ENCODE measurements at regions not wholly inside any gene's neighbourhood (a gene's known extent, or its start where the extent isn't known, plus 50 kb on each side); places are given as distances from the start of the nearest gene placed in this dataset.

DNA sequence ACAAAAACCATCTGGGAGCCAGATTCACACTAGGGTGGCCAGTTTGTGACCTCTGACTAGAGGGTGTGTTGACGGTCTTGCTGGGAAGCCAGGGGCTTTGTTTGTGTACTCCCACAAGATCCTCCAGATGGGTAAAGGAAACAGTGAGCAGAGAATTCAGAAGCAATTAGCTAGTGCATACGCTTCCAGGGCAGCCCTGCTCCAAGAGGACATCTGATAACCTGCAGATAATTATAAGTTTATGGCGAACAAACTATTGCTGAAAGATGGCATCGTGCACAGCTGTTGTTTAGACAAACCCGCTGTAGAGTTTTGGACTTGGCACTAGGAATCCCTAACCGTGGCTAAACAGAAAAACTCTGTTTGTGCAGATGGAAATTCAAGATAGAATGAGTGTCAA, 326.4 kb downstream of the TGFB2 start:
- no peak overlapping the region for H2AFZ ChIP-seq (ENCODE audit: low read length)
- H3K14ac ChIP-seq (ENCODE audit: insufficient read length) = no peak overlapping the region
- TF ChIP-seq SP1 (IDR thresholded peaks at IDR 0.05; ENCODE audit: low read depth, low read length) (no peak), SRF (IDR thresholded peaks at IDR 0.05; ENCODE audit: low read depth, low read length) (no peak), HDAC6 (IDR thresholded peaks at IDR 0.05; ENCODE audit: low read depth, low read length) (no peak), GTF2F1 (IDR thresholded peaks at IDR 0.05; ENCODE audit: borderline replicate concordance, low read depth, low read length) (no peak), EZH2 (IDR thresholded peaks at IDR 0.05; ENCODE audit: low read depth, low read length, severe bottlenecking) (no peak), TBP (IDR thresholded peaks at IDR 0.05; ENCODE audit: low read depth, low read length) (no peak), ASH2L (IDR thresholded peaks at IDR 0.05; ENCODE audit: low read length) (no peak), PHF8 (conservative IDR thresholded peaks at IDR 0.05; ENCODE audit: low read depth, low read length) (no peak), POLR2A (IDR thresholded peaks at IDR 0.05; ENCODE audit: control extremely low read depth in 1 of 2, low read depth in 2 of 2, low read length in 2 of 2) (no peak), E2F6 (IDR thresholded peaks at IDR 0.05) (no peak), USF2 (IDR thresholded peaks at IDR 0.05; ENCODE audit: low read length) (no peak), SP4 (IDR thresholded peaks at IDR 0.05; ENCODE audit: low read length) (no peak), CBX5 (IDR thresholded peaks at IDR 0.05; ENCODE audit: low read depth, low read length) (no peak), CEBPB (IDR thresholded peaks at IDR 0.05; ENCODE audit: low read depth, low read length) (no peak)
- TF ChIP-seq, protein P1, sequence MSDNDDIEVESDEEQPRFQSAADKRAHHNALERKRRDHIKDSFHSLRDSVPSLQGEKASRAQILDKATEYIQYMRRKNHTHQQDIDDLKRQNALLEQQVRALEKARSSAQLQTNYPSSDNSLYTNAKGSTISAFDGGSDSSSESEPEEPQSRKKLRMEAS (IDR thresholded peaks at IDR 0.05) = no peak
- POLR2A ChIA-PET (ENCODE audit: partially characterized antibody) = no interaction called here
- no peak overlapping the region for H3K23ac ChIP-seq (ENCODE audit: insufficient read length)
- DNase-seq (ENCODE audit: low read depth in 1 of 2, low spot score in 2 of 2) = no peak
- no peaks in the 10 kb centered on the region for H4K20me1 ChIP-seq (replicated peaks in 1 of 2; ENCODE audit: control insufficient read depth in 1 of 2, insufficient read depth in 2 of 2, low read length in 2 of 2)
- no peak overlapping the region for H2AK5ac ChIP-seq (ENCODE audit: low read depth, low read length)
- H3K4me3 ChIP-seq (ENCODE audit: extremely low read depth in 1 of 4, insufficient read depth in 2 of 4, low read depth in 3 of 4, low read length in 4 of 4) = no peak overlapping the region
- H3K79me2 ChIP-seq (ENCODE audit: control insufficient read depth in 1 of 2, insufficient read depth in 2 of 2, low read length in 2 of 2) = no peaks in the 10 kb centered on the region
- H3K79me1 ChIP-seq (ENCODE audit: low read depth, low read length) = no peaks in the 10 kb centered on the region
- no peaks in the 10 kb centered on the region for H3K9me3 ChIP-seq (ENCODE audit: insufficient read depth in 2 of 2, low read depth in 1 of 2, low read length in 1 of 2)
- FAIRE-seq = no peak
- H3K56ac ChIP-seq (replicated peaks; ENCODE audit: insufficient read length, low read depth, low read length) = no peak overlapping the region
- no peaks in the 10 kb centered on the region for H3K36me3 ChIP-seq (ENCODE audit: control insufficient read depth in 2 of 4, insufficient read depth in 4 of 4, low read length in 3 of 4)
- H3K4ac ChIP-seq (replicated peaks; ENCODE audit: insufficient read length, low read depth, low read length) = no peak overlapping the region
- H3K4me1 ChIP-seq (replicated peaks in 1 of 4; ENCODE audit: control insufficient read depth in 3 of 4, insufficient read depth in 4 of 4, low read length in 3 of 4) = no peaks in the 10 kb centered on the region; a peak in 1 of 7 replicates
- H4K91ac ChIP-seq (replicated peaks; ENCODE audit: insufficient read length, low read length) = no peak overlapping the region
- no peak overlapping the region for H4K5ac ChIP-seq (ENCODE audit: insufficient read length, low read depth, low read length)
- H3K9ac ChIP-seq (replicated peaks in 1 of 4; ENCODE audit: extremely low read depth in 1 of 4, low read depth in 3 of 4, low read length in 3 of 4) = no peak overlapping the region
- H2BK15ac ChIP-seq (ENCODE audit: low read length) = no peak overlapping the region
- CTCF ChIA-PET (ENCODE audit: partially characterized antibody) = interaction anchor here (0.8 kb wide), 1 partner anchor 19 kb away, joined by 3 read pairs; no protein-coding TSS in a partner anchor
- no peak overlapping the region for H2BK20ac ChIP-seq (ENCODE audit: low read length)
- no peak overlapping the region for H2BK120ac ChIP-seq (replicated peaks; ENCODE audit: low read depth, low read length)
- H2BK12ac ChIP-seq (ENCODE audit: low read depth, low read length) = no peak overlapping the region
- H3K18ac ChIP-seq (ENCODE audit: extremely low read depth, low read length) = no peak overlapping the region
- WGBS, 2 experiments (ENCODE audit: extremely low coverage in 1 of 2, insufficient coverage in 1 of 2, insufficient read length in 1 of 2, insufficient replicate concordance in 2 of 2, low coverage in 1 of 2, low lambda C conversion rate in 2 of 2, missing lambda C conversion rate in 1 of 2) = 92% methylated on average over 6 of the region's 6 CpGs; no CpG with 5 or more reads in 1 of the 2 experiments
- no peaks in the 10 kb centered on the region for H3K23me2 ChIP-seq (ENCODE audit: low read depth, low read length)
- no peak overlapping the region for H3K27ac ChIP-seq (ENCODE audit: low read depth, low read length)
- no peaks in the 10 kb centered on the region for H3K27me3 ChIP-seq (replicated peaks in 1 of 4; ENCODE audit: control insufficient read depth in 3 of 4, extremely low read depth in 1 of 4, insufficient read depth in 3 of 4, low read length in 3 of 4)
- no peak overlapping the region for H2BK5ac ChIP-seq (ENCODE audit: low read depth, low read length)
- H3K4me2 ChIP-seq (ENCODE audit: insufficient read depth in 1 of 2, low read depth in 2 of 2, low read length in 2 of 2) = no peak overlapping the region
- H4K8ac ChIP-seq (ENCODE audit: extremely low read depth, insufficient read depth, low read length) = no peak overlapping the region
